ENCODE measurements at regions not wholly inside any gene's neighbourhood (a gene's known extent, or its start where the extent isn't known, plus 50 kb on each side); places are given as distances from the start of the nearest gene placed in this dataset.

DNA sequence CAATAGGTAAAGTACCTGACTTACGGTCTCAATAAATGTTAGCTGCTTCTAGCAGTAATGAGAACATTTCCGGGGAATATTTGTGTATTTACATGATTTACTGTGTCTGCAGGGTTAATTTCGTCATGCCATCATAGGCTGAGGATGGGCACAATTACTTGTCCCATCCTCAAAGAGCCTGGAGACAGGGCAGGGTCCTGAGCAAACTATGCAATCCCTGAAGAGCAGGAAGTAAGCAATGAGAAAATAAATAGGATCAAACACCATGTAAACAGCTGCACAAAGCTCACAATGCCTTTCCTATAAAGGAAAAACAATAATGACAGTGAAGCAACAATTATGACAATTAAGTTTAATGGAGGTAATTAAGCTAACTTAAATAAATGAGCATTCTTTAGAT, 114.6 kb upstream of the FOXQ1 start:
- Mint-ChIP-seq H3K9me3 (ENCODE audit: low read depth) (peaks cover 14% of the 10 kb centered on the region), H3K4me1 (ENCODE audit: low read depth) (peaks cover 7% of the 10 kb centered on the region), H3K27ac (no peak overlapping the region), H3K36me3 (no peaks in the 10 kb centered on the region), H3K27me3 (peaks cover 12% of the 10 kb centered on the region), H3K4me3 (no peak overlapping the region)

DNA sequence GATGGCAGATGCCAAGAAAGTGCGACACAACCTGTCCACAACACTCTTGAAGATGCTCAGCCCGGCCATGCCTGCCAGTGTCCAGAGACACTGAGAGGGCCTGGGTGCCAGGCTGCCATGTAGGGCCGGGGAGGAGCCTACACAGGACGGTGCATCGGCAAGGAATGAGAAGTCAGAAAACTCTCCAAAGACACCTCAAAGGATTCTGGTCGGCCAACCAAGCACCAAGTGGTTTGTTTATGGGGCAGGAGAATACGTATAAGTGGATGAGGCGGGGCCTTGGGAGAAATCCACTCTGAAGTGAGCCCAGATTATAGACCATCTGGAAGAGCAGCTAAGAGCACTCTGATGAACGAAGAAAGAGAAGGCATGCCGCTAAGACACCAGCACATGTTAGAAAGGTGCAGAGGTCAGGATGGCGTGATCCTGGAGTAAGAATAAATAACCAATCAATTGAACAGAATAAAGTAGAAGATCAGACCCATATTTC, 120.7 kb upstream of the FOXQ1 start:
- Mint-ChIP-seq H3K9me3 (ENCODE audit: low read depth) (peaks cover 13% of the 10 kb centered on the region), H3K27ac (no peak overlapping the region), H3K4me1 (ENCODE audit: low read depth) (no peaks in the 10 kb centered on the region), H3K4me3 (no peak overlapping the region), H3K27me3 (peaks cover 9% of the 10 kb centered on the region), H3K36me3 (no peaks in the 10 kb centered on the region)

DNA sequence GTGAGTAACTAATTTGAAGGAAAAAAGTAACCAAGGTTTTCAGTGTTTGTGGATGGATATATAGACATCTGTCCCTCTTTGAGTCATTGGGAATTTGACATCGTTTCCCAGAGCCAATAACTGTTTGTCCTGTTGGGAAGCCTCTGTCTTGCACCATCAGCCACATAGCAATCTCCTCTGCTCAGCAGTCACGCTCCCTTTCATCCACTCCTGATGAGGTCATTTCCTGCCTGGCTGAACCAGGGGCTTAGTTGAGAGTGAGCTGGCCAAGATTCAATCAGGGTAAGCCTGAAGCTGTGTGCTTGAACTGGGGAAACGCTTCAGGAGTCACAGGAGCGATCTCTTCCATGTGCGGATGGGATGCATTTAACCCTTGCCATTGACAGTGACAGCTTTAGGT, 121.5 kb upstream of the FOXQ1 start:
- peaks cover 7% of the 10 kb centered on the region for H3K27me3 Mint-ChIP-seq
- H3K36me3 Mint-ChIP-seq: no peaks in the 10 kb centered on the region
- H3K9me3 Mint-ChIP-seq (ENCODE audit: low read depth): peaks cover 5% of the 10 kb centered on the region
- no peak overlapping the region for H3K27ac Mint-ChIP-seq
- no peak overlapping the region for H3K4me3 Mint-ChIP-seq
- H3K4me1 Mint-ChIP-seq (ENCODE audit: low read depth): no peaks in the 10 kb centered on the region

DNA sequence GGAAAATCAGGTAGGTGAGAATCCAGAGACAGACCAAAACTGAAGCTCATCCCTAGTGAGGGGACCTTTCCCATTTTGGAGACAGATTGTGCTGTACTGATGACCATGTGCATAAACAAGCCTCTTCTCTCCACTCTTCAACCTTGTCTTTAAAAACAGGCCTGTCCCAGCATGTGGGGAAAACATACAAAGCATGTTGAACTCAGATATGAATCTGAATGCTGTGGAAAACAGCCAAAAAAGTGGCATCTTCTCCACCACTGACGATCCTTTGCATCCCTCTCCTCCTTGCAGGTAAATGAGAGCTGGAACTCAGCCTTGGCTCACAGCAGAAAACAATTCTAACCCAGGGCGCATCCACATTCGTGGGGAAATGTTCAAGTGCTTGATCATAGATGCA, 123.7 kb upstream of the FOXQ1 start:
- H3K9me3 Mint-ChIP-seq (ENCODE audit: low read depth): no peaks in the 10 kb centered on the region
- no peaks in the 10 kb centered on the region for H3K4me1 Mint-ChIP-seq (ENCODE audit: low read depth)
- H3K27ac Mint-ChIP-seq: no peak overlapping the region
- H3K36me3 Mint-ChIP-seq: no peaks in the 10 kb centered on the region
- no peak overlapping the region for H3K4me3 Mint-ChIP-seq
- peaks cover 3% of the 10 kb centered on the region for H3K27me3 Mint-ChIP-seq

DNA sequence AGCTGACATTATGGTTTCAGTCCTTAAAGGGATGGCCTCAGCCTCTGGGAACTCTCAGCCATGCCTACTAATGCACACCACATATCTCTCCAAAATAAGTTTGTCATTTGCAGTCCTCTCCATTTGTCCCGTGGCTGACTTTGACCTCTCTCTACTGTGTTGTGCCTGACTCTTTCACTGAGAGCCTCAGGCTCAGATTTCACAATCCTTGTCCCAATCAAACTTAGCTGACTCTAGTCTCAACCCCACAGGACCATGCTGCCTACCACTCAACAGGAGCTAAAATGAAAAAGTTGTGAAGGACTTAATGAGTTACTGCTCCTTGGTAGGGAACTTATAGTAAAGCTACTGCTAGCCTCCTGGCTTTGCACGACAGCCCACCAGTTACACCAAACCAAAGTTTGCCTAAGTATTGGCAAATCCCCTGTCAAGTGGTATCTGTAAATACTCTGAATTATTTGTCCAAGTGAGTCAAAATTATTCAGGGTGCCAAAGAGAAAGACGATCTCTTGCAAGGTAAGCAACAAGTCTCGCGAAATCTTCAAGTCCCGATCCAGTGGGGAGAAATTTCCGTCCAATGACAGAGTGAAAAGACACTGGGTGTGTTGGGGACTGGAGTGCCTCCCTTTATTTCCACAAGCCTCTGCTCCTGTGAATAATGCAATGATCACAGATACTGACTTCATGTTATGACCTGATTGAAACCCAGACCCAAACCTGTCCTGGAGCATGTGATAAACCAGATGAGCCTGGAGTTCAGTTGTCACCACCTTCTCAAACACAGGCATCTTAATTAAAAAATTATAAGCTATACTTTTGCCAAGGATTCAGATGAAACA, 124.4 kb upstream of the FOXQ1 start:
- Mint-ChIP-seq H3K4me1 (ENCODE audit: low read depth) (no peaks in the 10 kb centered on the region), H3K27ac (no peak overlapping the region), H3K4me3 (no peak overlapping the region), H3K27me3 (peaks cover 5% of the 10 kb centered on the region), H3K36me3 (no peaks in the 10 kb centered on the region), H3K9me3 (ENCODE audit: low read depth) (no peaks in the 10 kb centered on the region)

DNA sequence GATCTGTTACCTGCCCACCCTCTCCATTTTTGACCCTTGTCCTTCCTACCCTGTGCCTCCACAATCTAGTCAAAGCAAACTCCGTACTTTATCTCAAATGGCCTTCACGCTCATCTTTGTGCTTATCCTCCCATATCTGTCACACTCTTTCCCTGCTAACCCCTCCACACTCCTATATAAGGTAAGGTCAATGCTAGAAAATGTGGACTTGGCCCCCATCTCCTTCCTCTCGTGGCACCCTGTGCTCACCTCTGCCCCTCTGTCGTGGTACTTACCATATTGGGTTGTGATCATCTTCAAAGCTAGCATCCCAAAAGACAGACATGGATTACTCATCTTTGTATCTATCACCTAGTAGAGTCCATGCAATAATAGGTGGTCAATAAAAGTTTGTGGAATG, 127.6 kb upstream of the FOXQ1 start:
- Mint-ChIP-seq H3K4me1 (ENCODE audit: low read depth) (no peaks in the 10 kb centered on the region), H3K9me3 (ENCODE audit: low read depth) (no peaks in the 10 kb centered on the region), H3K36me3 (no peaks in the 10 kb centered on the region), H3K27ac (no peak overlapping the region), H3K4me3 (no peak overlapping the region), H3K27me3 (peaks cover 7% of the 10 kb centered on the region)

DNA sequence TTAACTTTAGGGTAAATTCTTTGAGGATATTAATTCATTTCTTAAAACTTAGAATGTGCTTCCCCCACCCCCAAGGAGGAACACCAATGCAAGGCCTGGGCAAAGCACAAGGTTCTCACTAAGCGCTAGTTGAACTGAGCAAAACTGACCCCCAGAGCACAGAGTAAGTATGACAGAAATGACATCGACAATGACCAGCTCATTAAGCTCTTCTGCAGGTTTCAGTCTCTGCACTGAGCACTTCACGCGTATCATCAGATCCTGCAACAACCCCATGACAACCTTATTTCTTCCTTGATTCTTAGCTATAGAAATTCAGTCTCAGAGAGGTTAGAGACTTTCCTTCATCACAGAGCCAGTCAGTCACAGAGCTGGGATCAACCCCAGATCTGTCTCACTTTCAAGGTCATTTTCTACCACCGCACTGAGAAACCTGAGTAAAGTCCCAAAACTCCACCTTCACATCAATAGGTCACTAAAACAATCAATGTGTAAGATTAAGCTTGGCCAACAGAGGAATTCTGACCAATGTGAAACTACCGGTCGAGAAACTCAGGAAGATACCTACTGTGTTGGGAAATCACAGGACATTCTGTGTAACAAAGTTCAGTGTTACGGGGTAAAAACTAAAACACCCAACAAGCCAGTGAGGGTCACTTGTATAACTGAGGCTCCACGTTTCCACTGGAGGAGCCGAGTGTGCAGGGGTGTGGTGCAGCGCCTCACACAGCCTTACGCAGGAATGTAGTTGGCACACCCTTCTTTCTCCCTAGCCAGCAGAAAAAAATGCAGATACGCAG, 129.0 kb upstream of the FOXQ1 start:
- Mint-ChIP-seq H3K4me1 (ENCODE audit: low read depth) (no peaks in the 10 kb centered on the region), H3K27ac (no peak overlapping the region), H3K36me3 (no peaks in the 10 kb centered on the region), H3K4me3 (no peak overlapping the region), H3K9me3 (ENCODE audit: low read depth) (no peaks in the 10 kb centered on the region), H3K27me3 (peaks cover 12% of the 10 kb centered on the region)

DNA sequence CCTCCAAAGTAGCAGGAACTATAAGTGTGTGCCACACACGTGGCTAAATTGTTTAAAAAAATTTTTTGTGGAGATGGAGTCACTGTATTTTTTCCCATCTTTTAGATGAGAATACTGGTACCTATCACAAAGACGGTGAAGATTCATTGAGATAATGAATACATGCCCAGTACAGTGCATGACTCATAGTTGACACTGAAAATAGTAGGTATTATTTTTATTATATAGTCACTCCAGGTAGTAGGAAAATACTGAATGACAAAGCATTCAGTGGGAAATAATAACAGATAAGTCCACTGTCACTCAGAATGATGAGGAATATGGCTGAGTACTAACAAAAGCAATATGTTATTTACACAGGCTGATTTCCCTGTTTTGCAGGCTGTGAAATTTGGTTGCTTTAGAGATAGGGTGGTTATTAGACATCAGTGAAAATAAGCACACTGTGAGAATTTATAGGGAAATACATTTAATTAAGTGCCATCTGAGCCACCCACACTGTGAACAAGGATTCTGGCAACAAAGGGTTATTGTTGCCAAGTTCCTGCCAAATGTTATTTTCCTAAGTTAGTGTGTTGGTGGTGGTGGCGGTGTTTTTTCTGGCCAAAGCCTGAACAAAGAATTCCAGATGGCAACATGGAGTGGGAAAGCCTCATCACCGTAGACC, 129.8 kb upstream of the FOXQ1 start:
- H3K4me3 Mint-ChIP-seq: no peak overlapping the region
- H3K36me3 Mint-ChIP-seq: no peaks in the 10 kb centered on the region
- no peak overlapping the region for H3K27ac Mint-ChIP-seq
- H3K27me3 Mint-ChIP-seq: peaks cover 12% of the 10 kb centered on the region
- no peaks in the 10 kb centered on the region for H3K4me1 Mint-ChIP-seq (ENCODE audit: low read depth)
- H3K9me3 Mint-ChIP-seq (ENCODE audit: low read depth): no peaks in the 10 kb centered on the region

DNA sequence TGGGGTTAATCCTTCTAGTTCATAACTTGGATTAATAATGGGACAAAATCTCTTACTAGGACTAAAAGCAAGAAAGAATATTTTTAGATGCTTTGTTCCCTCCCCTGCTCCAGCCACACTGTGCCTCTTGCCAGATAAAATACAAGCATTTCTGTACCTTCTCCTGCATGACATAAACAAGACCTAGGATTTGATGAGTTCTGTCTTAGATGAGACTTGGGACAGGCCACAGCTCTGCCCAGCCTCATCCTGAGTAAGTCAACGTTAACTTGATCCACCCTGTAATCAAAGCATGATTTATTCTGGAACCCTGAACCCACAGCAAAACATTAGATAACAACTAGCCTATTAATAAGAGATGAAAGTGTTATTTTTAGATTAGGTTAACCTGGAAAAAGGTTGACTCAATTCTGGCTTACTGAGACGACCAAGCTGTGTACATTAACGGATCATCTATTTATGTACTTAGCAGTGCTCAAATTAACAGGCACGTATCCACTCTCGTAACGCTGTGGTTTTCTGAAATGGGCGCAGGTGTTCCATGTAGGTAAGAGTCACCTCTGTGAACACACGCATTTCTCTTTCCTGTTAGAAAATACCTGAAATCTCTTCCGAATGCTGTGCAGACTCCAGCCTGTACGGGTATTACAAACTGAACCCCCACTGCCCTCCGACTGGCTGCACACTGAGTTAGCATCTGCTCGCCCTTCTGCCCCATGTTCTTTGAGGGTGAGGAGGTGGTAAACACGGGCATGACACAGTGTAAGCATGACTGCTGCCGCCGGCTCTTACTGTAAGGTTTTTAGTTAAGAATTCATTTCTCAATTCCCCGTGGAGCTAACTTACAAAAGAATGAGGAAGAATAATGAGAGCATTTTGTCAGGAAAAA, 132.1 kb upstream of the FOXQ1 start:
- no peaks in the 10 kb centered on the region for H3K9me3 Mint-ChIP-seq (ENCODE audit: low read depth)
- H3K4me3 Mint-ChIP-seq: no peak overlapping the region
- no peaks in the 10 kb centered on the region for H3K36me3 Mint-ChIP-seq
- H3K27me3 Mint-ChIP-seq: peaks cover 13% of the 10 kb centered on the region
- no peak overlapping the region for H3K27ac Mint-ChIP-seq
- no peaks in the 10 kb centered on the region for H3K4me1 Mint-ChIP-seq (ENCODE audit: low read depth)

DNA sequence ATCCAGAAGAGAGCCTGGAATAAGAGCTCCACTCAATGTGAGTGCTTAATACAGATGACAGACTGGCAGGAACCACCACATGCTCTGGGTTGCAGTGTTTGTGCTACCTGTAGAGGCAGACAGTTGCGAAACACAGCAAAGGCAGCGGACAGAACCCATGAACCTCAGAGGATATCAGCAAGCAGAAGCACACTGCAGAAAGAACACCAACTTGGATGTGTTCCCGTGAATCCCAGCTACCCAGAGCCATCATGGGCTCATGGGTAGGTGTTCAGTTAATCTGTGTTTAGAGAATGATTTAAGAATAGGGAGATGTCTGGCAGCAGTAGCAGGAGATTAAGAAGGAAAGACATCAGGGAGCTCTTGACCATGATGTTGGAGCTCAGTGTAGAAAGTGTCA, 133.3 kb upstream of the FOXQ1 start:
- H3K9me3 Mint-ChIP-seq (ENCODE audit: low read depth): no peaks in the 10 kb centered on the region
- H3K27ac Mint-ChIP-seq: no peak overlapping the region
- no peaks in the 10 kb centered on the region for H3K36me3 Mint-ChIP-seq
- H3K27me3 Mint-ChIP-seq: peaks cover 13% of the 10 kb centered on the region
- H3K4me1 Mint-ChIP-seq (ENCODE audit: low read depth): no peaks in the 10 kb centered on the region
- no peak overlapping the region for H3K4me3 Mint-ChIP-seq

DNA sequence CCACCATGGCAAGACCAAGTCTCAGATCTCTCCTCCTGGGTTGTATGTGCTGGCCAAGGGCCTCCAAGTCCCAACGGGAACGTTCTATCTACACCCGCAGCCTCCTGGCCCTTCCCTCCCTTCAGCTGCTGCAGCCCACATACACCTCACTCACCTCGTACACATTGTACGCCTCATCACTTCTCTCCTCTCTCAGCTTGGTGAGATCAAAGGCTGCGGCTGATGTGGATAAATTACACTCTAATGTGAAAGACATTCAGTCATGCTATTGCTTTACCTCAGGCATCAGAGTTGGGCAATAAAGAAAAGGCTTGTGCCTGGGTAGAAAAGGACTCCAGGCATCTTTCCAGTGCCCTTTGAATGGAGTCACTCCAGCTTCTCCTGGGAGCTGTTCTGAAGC, 135.3 kb upstream of the FOXQ1 start:
- Mint-ChIP-seq H3K27me3 (peaks cover 11% of the 10 kb centered on the region), H3K36me3 (no peaks in the 10 kb centered on the region), H3K9me3 (ENCODE audit: low read depth) (no peaks in the 10 kb centered on the region), H3K4me1 (ENCODE audit: low read depth) (no peaks in the 10 kb centered on the region), H3K4me3 (no peak overlapping the region), H3K27ac (no peak overlapping the region)

DNA sequence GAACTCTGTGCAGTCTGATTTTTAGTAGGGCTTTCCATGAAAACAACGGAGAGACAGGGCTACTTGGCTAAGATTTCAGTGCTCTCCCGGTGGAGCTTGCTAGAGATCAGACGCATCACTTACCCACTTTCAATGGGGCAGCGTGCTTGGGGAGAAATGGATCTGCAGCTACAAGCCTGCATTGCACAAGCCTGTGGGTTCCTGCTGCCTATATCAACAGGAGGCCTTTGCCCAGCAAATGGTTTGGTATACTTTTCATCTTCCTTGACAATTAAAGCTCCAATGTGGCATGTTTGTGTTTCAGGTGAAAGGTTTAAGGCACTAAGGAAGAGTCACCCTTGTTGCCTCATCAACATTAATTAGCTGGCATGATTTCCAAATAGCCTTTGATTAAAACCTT, 136.0 kb upstream of the FOXQ1 start:
- Mint-ChIP-seq H3K9me3 (ENCODE audit: low read depth) (no peaks in the 10 kb centered on the region), H3K36me3 (no peaks in the 10 kb centered on the region), H3K27me3 (peaks cover 8% of the 10 kb centered on the region), H3K4me3 (no peak overlapping the region), H3K27ac (no peak overlapping the region), H3K4me1 (ENCODE audit: low read depth) (no peaks in the 10 kb centered on the region)

DNA sequence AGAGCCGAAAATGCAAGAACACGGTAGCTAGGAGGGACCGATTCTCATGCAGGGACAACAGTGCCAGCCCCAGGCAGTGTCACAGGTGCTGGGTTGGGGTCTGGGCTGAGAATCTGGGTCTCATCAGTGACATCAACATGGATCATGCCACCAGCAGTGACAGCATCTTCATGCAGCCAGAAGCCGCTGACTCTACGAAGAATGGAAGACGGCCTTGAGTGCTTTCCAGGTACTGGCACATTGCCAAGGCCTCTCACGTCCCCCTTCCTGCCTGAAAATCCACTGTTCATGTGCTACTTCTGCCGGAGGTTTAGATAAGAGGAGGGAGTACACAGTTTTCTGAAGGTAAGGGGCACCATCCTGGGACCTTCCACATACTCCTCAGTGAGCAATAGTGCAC, 141.1 kb upstream of the FOXQ1 start:
- Mint-ChIP-seq H3K4me3 (no peak overlapping the region), H3K27me3 (peaks cover 4% of the 10 kb centered on the region), H3K27ac (no peak overlapping the region), H3K9me3 (ENCODE audit: low read depth) (no peaks in the 10 kb centered on the region), H3K4me1 (ENCODE audit: low read depth) (no peaks in the 10 kb centered on the region), H3K36me3 (no peaks in the 10 kb centered on the region)

DNA sequence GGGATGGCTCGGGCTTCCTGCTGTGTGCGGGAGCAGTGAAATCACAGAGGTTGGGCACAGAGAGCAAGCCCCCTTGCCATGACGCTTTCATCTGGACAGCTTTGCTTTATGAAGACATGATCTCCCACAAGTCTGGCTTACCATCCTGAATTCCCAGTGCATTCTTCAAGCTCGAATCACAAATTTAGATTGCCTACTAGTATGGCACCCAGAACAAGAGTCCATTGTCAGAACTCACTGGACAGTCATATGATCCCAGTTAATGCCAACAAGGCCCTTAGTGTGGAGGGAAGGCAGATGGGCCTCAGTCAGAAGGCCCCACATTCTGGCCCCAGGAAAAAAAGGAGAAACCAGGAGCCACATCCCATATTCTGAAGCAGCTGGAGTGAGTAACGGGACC, 147.3 kb upstream of the FOXQ1 start:
- Mint-ChIP-seq H3K9me3 (ENCODE audit: low read depth) (no peaks in the 10 kb centered on the region), H3K4me3 (no peak overlapping the region), H3K36me3 (no peaks in the 10 kb centered on the region), H3K27ac (no peak overlapping the region), H3K27me3 (peaks cover 20% of the 10 kb centered on the region), H3K4me1 (ENCODE audit: low read depth) (no peaks in the 10 kb centered on the region)
